Lower leg skin (tissue), 3 donors: ENCODE measurements at regions not wholly inside any gene's neighbourhood (a gene's known extent, or its start where the extent isn't known, plus 50 kb on each side); places are given as distances from the start of the nearest gene placed in this dataset.

Experiments used
- POLR2A ChIP-seq, 2 donors: fragments of 450-650 bp; IDR thresholded peaks; one replicate each; pipeline ENCODE4 v1.6.1; 2016 to 2017; ENCODE audit warnings: antibody characterized with exemption in 2 of 2, mild to moderate bottlenecking in 1 of 2, moderate library complexity in 1 of 2
- TF ChIP-seq, protein P1 (sequence below), 3 donors: fragments of 450-650 bp; IDR thresholded peaks; one replicate each; pipeline ENCODE4 v1.5.1; 2016; ENCODE audit warnings: antibody characterized with exemption in 3 of 3, mild to moderate bottlenecking in 3 of 3, moderate library complexity in 2 of 3

DNA sequence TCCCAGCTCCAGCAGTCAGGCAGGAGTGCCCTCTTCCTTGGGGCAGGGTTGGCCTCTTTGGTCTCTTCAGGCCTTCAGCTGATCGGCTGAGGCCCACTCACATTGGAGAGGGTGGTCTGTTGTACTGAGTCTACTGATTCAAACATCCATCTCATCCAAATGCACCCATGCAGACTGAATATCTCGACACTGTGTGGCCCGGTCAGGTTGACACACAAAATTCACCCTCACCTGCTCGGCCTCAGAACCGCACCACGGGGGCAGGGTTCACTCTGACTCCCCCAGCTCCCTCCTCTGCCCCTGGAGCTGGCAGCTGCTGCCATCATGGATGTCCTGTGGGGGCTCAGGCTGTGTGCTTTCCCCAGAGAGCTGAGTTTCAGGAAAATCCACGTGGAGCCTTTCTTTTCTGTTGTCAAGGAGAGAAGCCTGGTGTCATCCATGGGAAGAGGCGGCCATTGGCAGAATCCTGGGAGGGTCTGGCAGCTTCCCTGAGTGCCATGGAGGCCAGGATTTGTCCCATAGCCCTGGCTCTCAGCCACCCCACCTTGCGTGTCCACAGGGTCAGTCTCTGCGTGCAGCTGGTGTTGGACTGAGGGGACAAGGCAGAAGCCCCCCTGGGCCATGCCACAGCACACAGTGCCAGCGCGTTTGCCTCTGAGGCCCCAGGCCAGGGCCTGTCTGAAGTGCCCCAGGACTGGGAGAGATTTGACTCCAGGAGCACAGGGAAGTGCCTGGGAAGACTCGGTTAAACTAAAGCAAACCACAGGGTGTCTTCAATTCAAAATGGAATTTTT lies 114.1 kb downstream of the ERMARD start:
- TF ChIP-seq, protein P1, sequence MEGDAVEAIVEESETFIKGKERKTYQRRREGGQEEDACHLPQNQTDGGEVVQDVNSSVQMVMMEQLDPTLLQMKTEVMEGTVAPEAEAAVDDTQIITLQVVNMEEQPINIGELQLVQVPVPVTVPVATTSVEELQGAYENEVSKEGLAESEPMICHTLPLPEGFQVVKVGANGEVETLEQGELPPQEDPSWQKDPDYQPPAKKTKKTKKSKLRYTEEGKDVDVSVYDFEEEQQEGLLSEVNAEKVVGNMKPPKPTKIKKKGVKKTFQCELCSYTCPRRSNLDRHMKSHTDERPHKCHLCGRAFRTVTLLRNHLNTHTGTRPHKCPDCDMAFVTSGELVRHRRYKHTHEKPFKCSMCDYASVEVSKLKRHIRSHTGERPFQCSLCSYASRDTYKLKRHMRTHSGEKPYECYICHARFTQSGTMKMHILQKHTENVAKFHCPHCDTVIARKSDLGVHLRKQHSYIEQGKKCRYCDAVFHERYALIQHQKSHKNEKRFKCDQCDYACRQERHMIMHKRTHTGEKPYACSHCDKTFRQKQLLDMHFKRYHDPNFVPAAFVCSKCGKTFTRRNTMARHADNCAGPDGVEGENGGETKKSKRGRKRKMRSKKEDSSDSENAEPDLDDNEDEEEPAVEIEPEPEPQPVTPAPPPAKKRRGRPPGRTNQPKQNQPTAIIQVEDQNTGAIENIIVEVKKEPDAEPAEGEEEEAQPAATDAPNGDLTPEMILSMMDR (IDR thresholded peaks at IDR 0.05) = no peak
- no peak for TF ChIP-seq POLR2A (IDR thresholded peaks at IDR 0.05)
